ENCODE measurements at regions not wholly inside any gene's neighbourhood (a gene's known extent, or its start where the extent isn't known, plus 50 kb on each side); places are given as distances from the start of the nearest gene placed in this dataset.
A peak's percentile ranks its signal among the peaks of the same experiment; 100 is the strongest.

DNA sequence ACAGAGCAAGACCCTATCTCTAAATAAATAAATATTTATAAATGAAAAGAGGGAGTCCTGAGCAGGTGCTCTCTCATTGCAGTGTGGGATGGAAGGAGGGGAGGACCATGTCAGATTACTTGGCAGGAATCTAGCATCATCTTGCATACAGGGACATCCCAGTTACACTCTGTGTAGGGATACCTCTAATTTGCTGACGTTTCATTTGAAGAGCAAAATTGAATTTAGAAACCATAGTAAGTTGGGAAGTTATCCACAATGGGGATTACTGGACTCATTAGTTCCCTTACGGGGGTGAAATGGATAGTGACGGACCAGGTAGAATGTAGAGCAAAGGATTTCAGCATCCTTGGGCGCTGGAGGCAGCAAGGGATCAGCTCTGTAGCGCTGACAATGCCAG lies 52.1 kb downstream of the ARHGEF18 start:
- Histone ChIP-seq H4K91ac (ENCODE audit: insufficient read depth, low read depth, low read length) (no peak overlapping the region), H3K14ac (replicated peaks; ENCODE audit: low read depth, low read length) (no peak overlapping the region), H3K18ac (ENCODE audit: low read depth, low read length) (no peak overlapping the region), H3K9ac (ENCODE audit: low read depth, low read length) (no peak overlapping the region), H4K5ac (ENCODE audit: low read depth, low read length) (no peak overlapping the region), H3K4me3 (ENCODE audit: insufficient read depth, low read depth, low read length) (no peak overlapping the region), H4K20me1 (ENCODE audit: insufficient read depth, low read length) (peaks cover 87% of the 10 kb centered on the region), H3K27ac (ENCODE audit: insufficient read depth, low read length) (no peak overlapping the region), H3K4me1 (ENCODE audit: control insufficient read depth, insufficient read depth, low read length) (peaks cover 5% of the 10 kb centered on the region; the same call in 1 of the 2 replicates), H2AK5ac (ENCODE audit: low read depth, low read length) (no peak overlapping the region), H2AK9ac (replicated peaks; ENCODE audit: low read depth, low read length, poor library complexity) (no peak overlapping the region), H3K36me3 (ENCODE audit: control insufficient read depth, insufficient read depth, low read length) (peaks cover 2% of the 10 kb centered on the region; the same call in 1 of the 2 replicates), H2BK5ac (ENCODE audit: low read depth, low read length, poor library complexity, severe bottlenecking) (no peak overlapping the region), H3K56ac (ENCODE audit: extremely low read depth, insufficient read depth, low read length) (no peak overlapping the region), H2BK15ac (ENCODE audit: low read depth, low read length) (no peak overlapping the region), H3K4ac (ENCODE audit: low read depth, low read length) (no peak overlapping the region), H3K4me2 (ENCODE audit: low read depth, low read length) (no peak overlapping the region), H3K27me3 (ENCODE audit: control insufficient read depth, insufficient read depth, low read length) (no peaks in the 10 kb centered on the region), H3K9me3 (ENCODE audit: control insufficient read depth, insufficient read depth, low read length) (no peaks in the 10 kb centered on the region), H4K8ac (ENCODE audit: low read depth in 2 of 2, low read length in 2 of 2) (no peak overlapping the region), H3K9me1 (ENCODE audit: insufficient read depth, low read length) (peaks cover 5% of the 10 kb centered on the region), H3K79me1 (ENCODE audit: low read depth in 1 of 2, low read length in 2 of 2) (peaks cover 34 to 78% of the 10 kb centered on the region in 2 experiments), H2BK20ac (ENCODE audit: low read depth, low read length) (no peak overlapping the region), H3K23ac (ENCODE audit: low read depth, low read length) (no peak overlapping the region), H2BK120ac (ENCODE audit: low read depth, low read length) (no peak overlapping the region), H2AFZ (replicated peaks; ENCODE audit: low read length, poor library complexity) (no peak overlapping the region)
- intact Hi-C loops (cut with micrococcal nuclease): no loop called here
- WGBS, 2 experiments (ENCODE audit: extremely low coverage in 2 of 2, insufficient read length in 1 of 2): no CpG with 5 or more reads among the region's 5 CpGs
- dilution Hi-C loops (cut with HindIII; ENCODE audit: low sequenced_read_pairs, unreplicated experiment): no loop called here
- ATAC-seq (ENCODE audit: low read depth): no peak
- in situ Hi-C loops (cut with MboI; ENCODE audit: low sequenced_read_pairs): no loop called here
- no peak for TF ChIP-seq MXI1 (IDR thresholded peaks at IDR 0.05; ENCODE audit: borderline replicate concordance, low read depth, low read length)
- TF ChIP-seq USF2 (IDR thresholded peaks at IDR 0.05; ENCODE audit: low read depth, low read length): no peak
- TF ChIP-seq RCOR1 (IDR thresholded peaks at IDR 0.05; ENCODE audit: insufficient replicate concordance, low read length): no peak
- TF ChIP-seq MAFK (IDR thresholded peaks at IDR 0.05; ENCODE audit: low read depth, low read length): 0 out of 2 replicates have a peak, but pooled peaks have one; percentile 12
- BruUV-seq (replicated peaks): no TSS peak
- ChIA-PET CTCF (no interaction called here), POLR2A (ENCODE audit: unreplicated experiment) (no interaction called here)
- no peak for DNase-seq
